ENCODE measurements at regions not wholly inside any gene's neighbourhood (a gene's known extent, or its start where the extent isn't known, plus 50 kb on each side); places are given as distances from the start of the nearest gene placed in this dataset.

DNA sequence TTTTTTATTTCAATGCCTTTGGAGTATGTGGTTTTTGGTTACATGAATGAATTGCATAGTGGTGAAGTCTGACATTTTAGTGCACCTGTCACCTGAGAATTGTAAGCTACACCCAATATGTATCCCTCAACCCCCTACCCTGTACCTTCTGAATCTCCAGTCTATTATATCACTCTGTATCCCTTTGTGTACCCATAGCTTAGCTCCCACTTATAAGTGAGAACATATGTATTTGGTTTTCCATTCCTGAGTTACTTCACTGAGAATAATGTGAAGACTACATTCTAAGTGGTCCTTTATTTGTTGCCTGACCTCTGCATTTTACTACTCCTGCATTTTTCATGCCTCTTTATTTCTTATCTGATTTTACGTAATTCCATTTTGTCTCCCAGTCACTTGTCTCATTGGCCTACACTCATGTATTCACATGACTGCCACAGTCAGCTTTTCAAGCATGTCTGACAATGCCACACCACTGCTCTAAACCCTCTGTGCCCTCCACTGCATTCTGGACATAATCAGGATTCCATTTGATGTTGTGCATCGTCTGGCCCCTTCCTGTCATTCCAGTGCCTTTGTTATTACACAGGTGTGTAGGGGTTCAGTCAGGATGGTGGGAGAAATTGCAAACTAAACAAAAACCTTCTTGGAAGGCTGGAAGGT lies 1325.5 kb downstream of the XPNPEP1 start:
- no peak for TF ChIP-seq CTCF (conservative IDR thresholded peaks at IDR 0.05; ENCODE audit: low read depth, low read length)
- TF ChIP-seq MAFK (IDR thresholded peaks at IDR 0.05; ENCODE audit: low read depth, low read length), result no peak
- TF ChIP-seq NFE2L2 (IDR thresholded peaks at IDR 0.05; ENCODE audit: low read depth, low read length), result no peak
- no peak for TF ChIP-seq SMC3 (IDR thresholded peaks at IDR 0.05; ENCODE audit: low read depth, low read length)
- no peak for TF ChIP-seq FOS (IDR thresholded peaks at IDR 0.05; ENCODE audit: low read depth, low read length)
- TF ChIP-seq CEBPB (IDR thresholded peaks at IDR 0.05; ENCODE audit: low read depth, low read length), result no peak
- TF ChIP-seq RCOR1 (IDR thresholded peaks at IDR 0.05; ENCODE audit: insufficient replicate concordance, low read length), result no peak
- no peak for TF ChIP-seq MAZ (IDR thresholded peaks at IDR 0.05; ENCODE audit: borderline replicate concordance, low read depth, low read length)

All from IMR-90 (cell line).